ENCODE measurements at regions not wholly inside any gene's neighbourhood (a gene's known extent, or its start where the extent isn't known, plus 50 kb on each side); places are given as distances from the start of the nearest gene placed in this dataset.

GRCh38 chr1:59138402-59138801, 158.5 kb upstream of the FGGY start:
- intact Hi-C loops (cut with micrococcal nuclease; ENCODE audit: unreplicated experiment), result no loop called here

GRCh38 chr1:59139396-59139795, 157.5 kb upstream of the FGGY start:
- TF ChIP-seq REST (IDR thresholded peaks at IDR 0.05; ENCODE audit: insufficient read depth in 1 of 2, low read depth in 2 of 2, low read length in 1 of 2), result no peak
- intact Hi-C loops (cut with micrococcal nuclease; ENCODE audit: unreplicated experiment) (no loop called here), in situ Hi-C loops (cut with HindIII; ENCODE audit: low pct_unique_long_range_greater_than_20kb, low sequenced_read_pairs) (no loop called here)
- Histone ChIP-seq H3K27me3 (ENCODE audit: control insufficient read depth, insufficient read depth, low read length) (no peaks in the 10 kb centered on the region), H3K4me1 (ENCODE audit: control insufficient read depth, insufficient read depth, low read length) (peaks cover 12% of the 10 kb centered on the region), H3K4me3 (ENCODE audit: low read depth in 2 of 2, low read length in 2 of 2) (no peak overlapping the region), H3K27ac (ENCODE audit: low read length) (peak overlapping the region; percentile 59; the same call in 1 of the 2 replicates), H3K36me3 (ENCODE audit: control insufficient read depth, insufficient read depth, low read length) (no peaks in the 10 kb centered on the region), H3K9me3 (ENCODE audit: control insufficient read depth, insufficient read depth, low read depth, low read length) (no peaks in the 10 kb centered on the region)
- ChIA-PET POLR2A (no interaction called here), CTCF (no interaction called here)
- no peak for DNase-seq (ENCODE audit: low read depth, low spot score)
- no TSS peak for BruUV-seq (replicated peaks)
- ATAC-seq, result no peak

More at GRCh38 chr1:59138402-59138801, 158.5 kb upstream of the FGGY start:
- H3K4me1 ChIP-seq (ENCODE audit: control insufficient read depth, insufficient read depth, low read length), result peaks cover 2% of the 10 kb centered on the region
- CTCF ChIA-PET, result no interaction called here
- POLR2A ChIA-PET, result no interaction called here
- H3K4me3 ChIP-seq (ENCODE audit: low read depth in 2 of 2, low read length in 2 of 2), result no peak overlapping the region
- H3K36me3 ChIP-seq (ENCODE audit: control insufficient read depth, insufficient read depth, low read length), result no peaks in the 10 kb centered on the region
- no TSS peak for BruUV-seq (replicated peaks)
- DNase-seq (ENCODE audit: low read depth, low spot score) (no peak), ATAC-seq (no peak)
- no peak overlapping the region for H3K27ac ChIP-seq (ENCODE audit: low read length)
- H3K9me3 ChIP-seq (ENCODE audit: control insufficient read depth, insufficient read depth, low read depth, low read length), result no peaks in the 10 kb centered on the region
- TF ChIP-seq POLR2AphosphoS5 (IDR thresholded peaks at IDR 0.05; ENCODE audit: low read depth, low read length) (no peak), TCF7L2 (IDR thresholded peaks at IDR 0.05; ENCODE audit: low read depth, low read length) (no peak), REST (IDR thresholded peaks at IDR 0.05; ENCODE audit: insufficient read depth in 1 of 2, low read depth in 2 of 2, low read length in 1 of 2) (no peak), CTCF (IDR thresholded peaks at IDR 0.05) (no peak), SIN3A (IDR thresholded peaks at IDR 0.05; ENCODE audit: borderline replicate concordance, insufficient read depth, low read depth, low read length) (no peak)
- in situ Hi-C loops (cut with HindIII; ENCODE audit: low pct_unique_long_range_greater_than_20kb, low sequenced_read_pairs), result no loop called here
- no peaks in the 10 kb centered on the region for H3K27me3 ChIP-seq (ENCODE audit: control insufficient read depth, insufficient read depth, low read length)
